Endothelial cell of umbilical vein (primary cell): ENCODE measurements at regions not wholly inside any gene's neighbourhood (a gene's known extent, or its start where the extent isn't known, plus 50 kb on each side); places are given as distances from the start of the nearest gene placed in this dataset.

Experiments used
- BruUV-seq: library from RNA; stranded (reverse); fragments of 400-500 nt; replicated peaks from 2 replicates; lab custom pipeline; 2021; lab: Mats Ljungman, UMichigan
- CTCF ChIA-PET: fragments of 300-600, 350-600 bp; sonication (Branson Sonifier 250); formaldehyde crosslinking; loops from one replicate; lab custom pipeline; 2021; ENCODE audit warnings: antibody characterized with exemption, inconsistent platforms; lab: Charles Lee
- POLR2A ChIA-PET: fragments of 300-600, 350-600 bp; sonication (Branson Sonifier 250); formaldehyde crosslinking; loops from one replicate; lab custom pipeline; 2021; ENCODE audit warnings: antibody characterized with exemption, inconsistent platforms; lab: Charles Lee
- DNase-seq: peaks from one replicate; pipeline ENCODE4 v3.0.0-alpha.2; 2011; ENCODE audit warnings: low read depth, low spot score
- FAIRE-seq: peaks from 2 replicates; lab custom pipeline; 2011; peaks lifted over from hg19 to GRCh38; lab: Jason Lieb, UNC
- H2AFZ ChIP-seq: 2 replicates; pipeline ENCODE4 v1.6.0; 2012; ENCODE audit warnings: low read depth, low read length, control low read depth, inconsistent platforms
- H3K27ac ChIP-seq: 2 replicates; pipeline ENCODE4 v1.5.1; 2011; ENCODE audit warnings: low read depth, mild to moderate bottlenecking, control low read depth, low read length, moderate library complexity; ENCODE audit not compliant: insufficient read depth
- H3K27me3 ChIP-seq, 2 experiments: 2 replicates each; pipeline versions ENCODE4 v1.6.0 to v1.6.1; 2011; ENCODE audit warnings: low read length in 2 of 2, mixed read lengths in 1 of 2; ENCODE audit not compliant: control insufficient read depth in 2 of 2, insufficient read depth in 2 of 2
- H3K36me3 ChIP-seq, 2 experiments: 2 replicates in 1 of 2; 3 replicates in 1 of 2; pipeline ENCODE4 v1.5.1; 2011; ENCODE audit warnings: low read length in 2 of 2, mild to moderate bottlenecking in 1 of 2, moderate library complexity in 1 of 2; ENCODE audit not compliant: control insufficient read depth in 2 of 2, insufficient read depth in 2 of 2; ENCODE audit errors: extremely low read depth in 1 of 2
- H3K4me1 ChIP-seq: 3 replicates; pipeline ENCODE4 v1.5.1; 2011; ENCODE audit warnings: mild to moderate bottlenecking, low read length; ENCODE audit not compliant: control insufficient read depth, insufficient read depth; ENCODE audit errors: extremely low read depth
- H3K4me2 ChIP-seq: 2 replicates; pipeline ENCODE4 v1.6.1; 2011; ENCODE audit warnings: low read length, control low read depth, mixed read lengths; ENCODE audit not compliant: insufficient read depth
- H3K4me3 ChIP-seq, 3 experiments: fragments of 200-600 bp in 1 of 3; sonication (generic), shearing (Covaris generic) in 1 of 3; replicated peaks in 1 of 3; 2 replicates each; pipeline ENCODE4 v1.5.1; 2011 to 2016; ENCODE audit warnings: control low read depth in 3 of 3, low read length in 3 of 3, mild to moderate bottlenecking in 2 of 3, inconsistent platforms in 1 of 3, low read depth in 1 of 3, moderate library complexity in 1 of 3; ENCODE audit not compliant: insufficient read depth in 1 of 3
- H3K79me2 ChIP-seq: 2 replicates; pipeline ENCODE4 v1.6.0; 2012; ENCODE audit warnings: low read length, inconsistent platforms; ENCODE audit not compliant: control insufficient read depth, insufficient read depth
- H3K9ac ChIP-seq: replicated peaks from 2 replicates; pipeline ENCODE3; 2011; ENCODE audit warnings: low read length, control low read depth; ENCODE audit not compliant: insufficient read depth; ENCODE audit errors: extremely low read depth
- H3K9me1 ChIP-seq: replicated peaks from 3 replicates; pipeline ENCODE4 v1.6.0; 2011; ENCODE audit warnings: mild to moderate bottlenecking, low read length; ENCODE audit not compliant: control insufficient read depth, insufficient read depth; ENCODE audit errors: extremely low read depth
- H3K9me3 ChIP-seq: replicated peaks from 2 replicates; pipeline ENCODE4 v1.5.1; 2012; ENCODE audit warnings: low read length, inconsistent platforms; ENCODE audit not compliant: control insufficient read depth, insufficient read depth
- H4K20me1 ChIP-seq: replicated peaks from 2 replicates; pipeline ENCODE3; 2011; ENCODE audit warnings: mild to moderate bottlenecking, low read length; ENCODE audit not compliant: control insufficient read depth, insufficient read depth; ENCODE audit errors: extremely low read depth
- EZH2 ChIP-seq: IDR thresholded peaks from 2 replicates; pipeline ENCODE4 v1.6.1; 2012; ENCODE audit warnings: borderline replicate concordance, low read depth, mild to moderate bottlenecking, moderate library complexity, low read length, inconsistent platforms; ENCODE audit not compliant: severe bottlenecking
- FOS ChIP-seq: IDR thresholded peaks from 2 replicates; pipeline ENCODE4 v1.6.1; 2011; ENCODE audit warnings: mild to moderate bottlenecking, low read length, moderate library complexity, borderline replicate concordance; ENCODE audit not compliant: insufficient read depth
- GATA2 ChIP-seq: IDR thresholded peaks from 2 replicates; pipeline ENCODE4 v1.7.0; 2011; ENCODE audit warnings: low read depth, mild to moderate bottlenecking, moderate library complexity, mixed read lengths, low read length; ENCODE audit not compliant: insufficient read length, insufficient read depth
- JUN ChIP-seq: IDR thresholded peaks from 2 replicates; pipeline ENCODE4 v1.6.1; 2011; ENCODE audit warnings: borderline replicate concordance, low read depth; ENCODE audit not compliant: insufficient read length, insufficient read depth
- MYC ChIP-seq: IDR thresholded peaks from one replicate; pipeline ENCODE4 v1.6.1; 2011; ENCODE audit warnings: mild to moderate bottlenecking, low read depth, low read length
- POLR2A ChIP-seq: IDR thresholded peaks from 2 replicates; pipeline ENCODE4 v1.6.1; 2012; ENCODE audit warnings: low read depth, mild to moderate bottlenecking, control low read depth, low read length
- POLR2AphosphoS5 ChIP-seq: IDR thresholded peaks from 2 replicates; pipeline ENCODE4 v1.6.1; 2012; ENCODE audit warnings: low read depth, mild to moderate bottlenecking, control low read depth, low read length, moderate library complexity; ENCODE audit not compliant: insufficient read depth
- dilution Hi-C: fragments of 300-500 bp; cut with MboI; formaldehyde crosslinking; loops from one replicate; pipeline ENCODE4 v1.15.0; 2019; ENCODE audit warnings: low sequenced_read_pairs; ENCODE audit not compliant: extremely low pct_ligation_motif_present
- intact Hi-C: fragments of 100-400 bp; cut with micrococcal nuclease; formaldehyde crosslinking; loops from one replicate; pipeline ENCODE4 v1.10.0; 2022
- TF ChIP-seq, protein P1 (sequence below): IDR thresholded peaks from 2 replicates; pipeline ENCODE4 v1.6.1; 2011; ENCODE audit not compliant: insufficient read depth, insufficient read length
- TF ChIP-seq, protein P2 (sequence below), 2 donors: IDR thresholded peaks; 1 replicate in 1 of 2; 2 replicates in 1 of 2; pipeline ENCODE4 v1.5.1; 2011; ENCODE audit warnings: low read length in 2 of 2, mild to moderate bottlenecking in 2 of 2, moderate library complexity in 2 of 2, control low read depth in 1 of 2, inconsistent platforms in 1 of 2, low read depth in 1 of 2; ENCODE audit not compliant: insufficient read depth in 1 of 2; ENCODE audit errors: extremely low read depth in 1 of 2

DNA sequence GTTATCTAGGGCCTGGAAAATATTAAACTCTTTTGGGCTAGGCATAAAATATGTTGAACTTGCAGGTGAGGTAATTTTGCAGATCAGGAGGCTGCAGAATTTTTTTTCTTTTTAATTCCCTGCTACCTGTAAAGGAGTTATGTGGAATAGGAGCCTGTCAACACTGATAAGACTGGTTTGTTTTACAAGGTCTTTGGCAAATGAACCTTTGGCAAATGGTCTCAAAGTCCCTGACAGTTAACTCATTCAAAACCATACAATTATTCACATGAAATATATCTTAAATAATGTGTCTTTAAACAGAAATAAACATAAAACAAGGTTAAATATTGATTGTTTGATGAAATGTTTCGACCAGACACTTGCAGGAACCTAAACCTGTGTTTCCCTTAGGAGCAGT, 340.2 kb downstream of the GASK1B start:
- intact Hi-C loops = no loop called here
- POLR2A ChIA-PET = no interaction called here

More for the DNA sequence above, 340.2 kb downstream of the GASK1B start:
- dilution Hi-C loops = no loop called here
- H3K9ac ChIP-seq = no peak overlapping the region
- H3K4me2 ChIP-seq = no peak overlapping the region
- no peak for DNase-seq
- H3K27ac ChIP-seq = no peak overlapping the region
- no peaks in the 10 kb centered on the region for H3K9me1 ChIP-seq
- no peak overlapping the region for H2AFZ ChIP-seq
- no peaks in the 10 kb centered on the region for H3K4me1 ChIP-seq
- no peaks in the 10 kb centered on the region for H3K36me3 ChIP-seq
- no peaks in the 10 kb centered on the region for H4K20me1 ChIP-seq
- no TSS peak for BruUV-seq
- no peaks in the 10 kb centered on the region for H3K9me3 ChIP-seq
- H3K79me2 ChIP-seq = no peaks in the 10 kb centered on the region
- CTCF ChIA-PET = no interaction called here
- no peak for FAIRE-seq
- TF ChIP-seq FOS = no peak
- no peak for TF ChIP-seq MYC
- TF ChIP-seq EZH2 = no peak
- TF ChIP-seq, protein P1, sequence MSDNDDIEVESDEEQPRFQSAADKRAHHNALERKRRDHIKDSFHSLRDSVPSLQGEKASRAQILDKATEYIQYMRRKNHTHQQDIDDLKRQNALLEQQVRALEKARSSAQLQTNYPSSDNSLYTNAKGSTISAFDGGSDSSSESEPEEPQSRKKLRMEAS = no peak
- no peak for TF ChIP-seq GATA2
- TF ChIP-seq POLR2AphosphoS5 = no peak
- no peak for TF ChIP-seq JUN
- TF ChIP-seq, protein P2, sequence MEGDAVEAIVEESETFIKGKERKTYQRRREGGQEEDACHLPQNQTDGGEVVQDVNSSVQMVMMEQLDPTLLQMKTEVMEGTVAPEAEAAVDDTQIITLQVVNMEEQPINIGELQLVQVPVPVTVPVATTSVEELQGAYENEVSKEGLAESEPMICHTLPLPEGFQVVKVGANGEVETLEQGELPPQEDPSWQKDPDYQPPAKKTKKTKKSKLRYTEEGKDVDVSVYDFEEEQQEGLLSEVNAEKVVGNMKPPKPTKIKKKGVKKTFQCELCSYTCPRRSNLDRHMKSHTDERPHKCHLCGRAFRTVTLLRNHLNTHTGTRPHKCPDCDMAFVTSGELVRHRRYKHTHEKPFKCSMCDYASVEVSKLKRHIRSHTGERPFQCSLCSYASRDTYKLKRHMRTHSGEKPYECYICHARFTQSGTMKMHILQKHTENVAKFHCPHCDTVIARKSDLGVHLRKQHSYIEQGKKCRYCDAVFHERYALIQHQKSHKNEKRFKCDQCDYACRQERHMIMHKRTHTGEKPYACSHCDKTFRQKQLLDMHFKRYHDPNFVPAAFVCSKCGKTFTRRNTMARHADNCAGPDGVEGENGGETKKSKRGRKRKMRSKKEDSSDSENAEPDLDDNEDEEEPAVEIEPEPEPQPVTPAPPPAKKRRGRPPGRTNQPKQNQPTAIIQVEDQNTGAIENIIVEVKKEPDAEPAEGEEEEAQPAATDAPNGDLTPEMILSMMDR (IDR thresholded peaks at IDR 0.05; ENCODE audit: extremely low read depth in 1 of 2, insufficient read depth in 1 of 2, low read depth in 1 of 2, low read length in 2 of 2) = no peak
- no peak for TF ChIP-seq POLR2A
- no peak overlapping the region for H3K4me3 ChIP-seq
- no peaks in the 10 kb centered on the region for H3K27me3 ChIP-seq
